SU-DHL-6 (cell line): ENCODE measurements at regions not wholly inside any gene's neighbourhood (a gene's known extent, or its start where the extent isn't known, plus 50 kb on each side); places are given as distances from the start of the nearest gene placed in this dataset.

ENCODE experiments used
- H2AFZ ChIP-seq: fragments of 200-600 bp; sonication (generic); 2 replicates; pipeline ENCODE4 v1.6.1; 2014; ENCODE audit warnings: low read depth, mild to moderate bottlenecking, moderate library complexity, mixed read lengths, antibody characterized with exemption, low read length; ENCODE audit not compliant: severe bottlenecking
- H3F3A ChIP-seq: fragments of 200-600 bp; shearing (Covaris generic); 2 replicates; pipeline ENCODE4 v1.6.0; 2016; ENCODE audit warnings: antibody characterized with exemption, mild to moderate bottlenecking; ENCODE audit not compliant: insufficient read depth
- H3K27ac ChIP-seq: fragments of 200-600 bp; sonication (generic); 2 replicates; pipeline ENCODE4 v1.5.1; 2016; ENCODE audit warnings: low read depth, mild to moderate bottlenecking, low read length, moderate library complexity, mixed read lengths
- H3K27me3 ChIP-seq: fragments of 200-600 bp; sonication (generic), shearing (Covaris generic); 2 replicates; pipeline ENCODE4 v1.6.0; 2014; ENCODE audit warnings: mild to moderate bottlenecking, low read length
- H3K36me3 ChIP-seq: fragments of 200-600 bp; sonication (generic); 2 replicates; pipeline ENCODE4 v1.6.1; 2014; ENCODE audit warnings: mild to moderate bottlenecking, low read length, mixed read lengths
- H3K4me2 ChIP-seq: fragments of 300-600, 200-600 bp; shearing (Covaris generic), sonication (generic); 2 replicates; pipeline ENCODE4 v1.6.0; 2014; ENCODE audit warnings: low read length, low read depth, mild to moderate bottlenecking; ENCODE audit not compliant: poor library complexity, severe bottlenecking
- H3K4me3 ChIP-seq: fragments of 200-600 bp; sonication (generic); 2 replicates; pipeline ENCODE4 v1.5.1; 2014; ENCODE audit warnings: antibody characterized with exemption, low read length, mild to moderate bottlenecking, mixed read lengths; ENCODE audit not compliant: insufficient read depth, poor library complexity, severe bottlenecking
- H3K79me2 ChIP-seq: fragments of 200-600 bp; sonication (generic); 2 replicates; pipeline ENCODE4 v1.6.1; 2014; ENCODE audit warnings: mild to moderate bottlenecking, low read length, moderate library complexity; ENCODE audit not compliant: insufficient read depth
- H3K9ac ChIP-seq: fragments of 200-600 bp; sonication (generic); 2 replicates; pipeline ENCODE4 v1.7.0; 2014; ENCODE audit warnings: mild to moderate bottlenecking, low read length
- H3K9me2 ChIP-seq: fragments of 200-600 bp; sonication (generic); replicated peaks from 2 replicates; pipeline ENCODE4 v1.6.1; 2014; ENCODE audit warnings: low read length; ENCODE audit not compliant: insufficient read depth
- H3K9me3 ChIP-seq: fragments of 200-600 bp; sonication (generic); 2 replicates; pipeline ENCODE4 v1.6.1; 2014; ENCODE audit warnings: low read length, mixed read lengths; ENCODE audit not compliant: insufficient read depth
- H4K20me1 ChIP-seq: fragments of 200-600 bp; sonication (generic); 2 replicates; pipeline ENCODE4 v1.6.1; 2014; ENCODE audit warnings: low read depth, mild to moderate bottlenecking, antibody characterized with exemption, low read length, moderate library complexity, mixed read lengths
- CTCF ChIP-seq: fragments of 200-600 bp; sonication (generic); IDR thresholded peaks from one replicate; pipeline ENCODE4 v1.5.1; 2017; ENCODE audit warnings: antibody characterized with exemption, mild to moderate bottlenecking, low read length, moderate library complexity; ENCODE audit not compliant: insufficient read depth, poor library complexity, severe bottlenecking
- EZH2phosphoT487 ChIP-seq: fragments of 200-600 bp; sonication (generic), shearing (Covaris generic); conservative IDR thresholded peaks from 2 replicates; pipeline ENCODE4 v1.6.1; 2018; ENCODE audit warnings: mild to moderate bottlenecking, antibody characterized with exemption, low read length, moderate library complexity, mixed read lengths

- H2AFZ ChIP-seq, result no peak overlapping the region
- H3K4me2 ChIP-seq, result peak overlapping the region; percentile 89
- H4K20me1 ChIP-seq, result no peaks in the 10 kb centered on the region
- no peaks in the 10 kb centered on the region for H3K27me3 ChIP-seq
- peaks cover 99% of the 10 kb centered on the region for H3F3A ChIP-seq
- H3K79me2 ChIP-seq, result peaks cover 12% of the 10 kb centered on the region; the same call in 1 of the 2 replicates
- peak overlapping the region; percentile 21 for H3K4me3 ChIP-seq
- H3K27ac ChIP-seq, result peak overlapping the region; percentile 100
- no peaks in the 10 kb centered on the region for H3K36me3 ChIP-seq
- H3K9me2 ChIP-seq, result no peaks in the 10 kb centered on the region
- H3K9ac ChIP-seq, result peak overlapping the region; percentile 66
- TF ChIP-seq CTCF (no peak), EZH2phosphoT487 (no peak)
- no peaks in the 10 kb centered on the region for H3K9me3 ChIP-seq
Observed at GRCh38 chr3:187976365-187976900, 177.5 kb upstream of the LPP start.

GRCh38 chr3:187977659-187978058, 176.3 kb upstream of the LPP start:
- Histone ChIP-seq H3F3A (peaks cover 99% of the 10 kb centered on the region), H3K9ac (peak overlapping the region; percentile 76), H3K9me3 (no peaks in the 10 kb centered on the region), H3K27ac (peak overlapping the region; percentile 100), H3K79me2 (peaks cover 4% of the 10 kb centered on the region; the same call in 1 of the 2 replicates), H3K4me3 (peak overlapping the region; percentile 23), H3K27me3 (no peaks in the 10 kb centered on the region), H4K20me1 (no peaks in the 10 kb centered on the region), H3K4me2 (peak overlapping the region; percentile 89), H2AFZ (no peak overlapping the region), H3K9me2 (no peaks in the 10 kb centered on the region), H3K36me3 (no peaks in the 10 kb centered on the region)
- TF ChIP-seq CTCF, result no peak
- TF ChIP-seq EZH2phosphoT487, result no peak

GRCh38 chr3:187978433-187979011, 175.4 kb upstream of the LPP start:
- Histone ChIP-seq H3K27me3 (no peaks in the 10 kb centered on the region), H3K9me3 (no peaks in the 10 kb centered on the region), H3K9ac (peak overlapping the region; percentile 76), H3K4me3 (peak overlapping the region; percentile 44), H4K20me1 (no peaks in the 10 kb centered on the region), H3K36me3 (no peaks in the 10 kb centered on the region), H3F3A (peaks cover 99% of the 10 kb centered on the region), H2AFZ (no peak overlapping the region), H3K27ac (peak overlapping the region; percentile 100), H3K79me2 (no peaks in the 10 kb centered on the region), H3K4me2 (peak overlapping the region; percentile 89), H3K9me2 (no peaks in the 10 kb centered on the region)
- no peak for TF ChIP-seq EZH2phosphoT487
- no peak for TF ChIP-seq CTCF
